SJCRH30 (cell line): ENCODE measurements at regions not wholly inside any gene's neighbourhood (a gene's known extent, or its start where the extent isn't known, plus 50 kb on each side); places are given as distances from the start of the nearest gene placed in this dataset.
A peak's percentile ranks its signal among the peaks of the same experiment; 100 is the strongest.
"Not testable (repeated sequence)": the region's sequence is repeated elsewhere in the genome, so short reads cannot be mapped to it uniquely, and the experiment has no call there.

Experiments used
- DNase-seq, 2 experiments: peaks; one replicate each; pipeline ENCODE4 v3.0.0-alpha.2; 2015 to 2020
- H3K27ac ChIP-seq: fragments of 250-450 bp; sonication (Bioruptor Pico); 2 replicates; pipeline ENCODE4 v1.5.1; 2020; ENCODE audit warnings: mild to moderate bottlenecking, moderate library complexity
- H3K27me3 ChIP-seq: fragments of 250-450 bp; sonication (Bioruptor Pico); 2 replicates; pipeline ENCODE4 v1.5.1; 2020; ENCODE audit warnings: mild to moderate bottlenecking, moderate library complexity
- H3K36me3 ChIP-seq: fragments of 250-450 bp; sonication (Bioruptor Pico); 2 replicates; pipeline ENCODE4 v1.5.1; 2020; ENCODE audit warnings: mild to moderate bottlenecking, moderate library complexity
- H3K4me1 ChIP-seq: fragments of 250-450 bp; sonication (Bioruptor Pico); 2 replicates; pipeline ENCODE4 v1.5.1; 2020; ENCODE audit warnings: mild to moderate bottlenecking, moderate library complexity
- H3K4me3 ChIP-seq: fragments of 250-450 bp; sonication (Bioruptor Pico); 2 replicates; pipeline ENCODE4 v1.5.1; 2020; ENCODE audit warnings: mild to moderate bottlenecking, moderate library complexity
- H3K9me3 ChIP-seq: fragments of 250-450 bp; sonication (Bioruptor Pico); replicated peaks from 2 replicates; pipeline ENCODE4 v1.5.1; 2020; ENCODE audit warnings: mild to moderate bottlenecking, moderate library complexity

DNA sequence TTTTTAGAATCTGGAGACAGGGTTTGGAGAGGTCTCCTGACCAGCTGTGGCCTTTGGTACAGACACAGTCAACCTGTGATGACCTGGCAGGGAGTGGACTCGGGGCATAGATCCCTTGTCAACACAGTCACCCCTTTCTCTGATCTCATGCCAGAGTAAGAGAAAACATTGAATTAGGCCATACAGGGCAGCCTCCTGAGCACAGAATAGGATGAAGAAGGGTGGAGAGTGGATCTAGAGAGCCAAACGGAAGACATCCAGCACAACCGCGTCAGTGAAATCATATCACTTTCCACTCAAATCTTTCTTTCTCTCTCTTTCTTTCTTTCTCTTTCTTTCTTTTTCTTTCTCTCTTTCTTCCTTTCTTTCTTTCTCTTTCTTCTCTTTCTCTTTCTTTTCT lies 145.9 kb upstream of the TBX3 start:
- H3K9me3 ChIP-seq = no peaks in the 10 kb centered on the region
- H3K36me3 ChIP-seq = no peaks in the 10 kb centered on the region
- H3K4me1 ChIP-seq = no peaks in the 10 kb centered on the region
- no peak overlapping the region for H3K4me3 ChIP-seq
- no peak overlapping the region for H3K27ac ChIP-seq
- DNase-seq = no peak
- no peaks in the 10 kb centered on the region for H3K27me3 ChIP-seq

DNA sequence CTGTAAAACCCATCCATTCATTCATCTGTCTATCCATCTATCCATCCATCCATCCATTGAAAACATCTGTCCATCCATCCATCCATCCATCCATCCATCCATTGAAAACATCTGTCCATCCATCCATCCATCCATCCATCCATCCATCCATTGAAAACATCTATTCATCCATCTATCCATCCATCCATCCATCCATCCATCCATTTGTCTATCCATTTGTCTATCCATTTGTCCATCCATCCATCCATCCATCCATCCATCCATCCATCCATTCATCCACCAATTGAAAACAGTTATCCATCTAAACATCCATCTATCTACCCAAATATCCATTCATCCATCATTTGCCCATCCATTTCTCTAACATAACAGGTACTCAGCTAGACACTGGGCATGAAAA lies 145.3 kb upstream of the TBX3 start:
- not testable (repeated sequence) for H3K9me3 ChIP-seq, H3K4me1 ChIP-seq, H3K27me3 ChIP-seq, H3K4me3 ChIP-seq, DNase-seq, H3K27ac ChIP-seq, H3K36me3 ChIP-seq

GRCh38 chr12:114827461-114827860 lies 143.5 kb upstream of the TBX3 start:
- no peaks in the 10 kb centered on the region for H3K4me1 ChIP-seq
- H3K9me3 ChIP-seq = no peaks in the 10 kb centered on the region
- H3K36me3 ChIP-seq = no peaks in the 10 kb centered on the region
- no peak overlapping the region for H3K27ac ChIP-seq
- no peak for DNase-seq
- H3K27me3 ChIP-seq = no peaks in the 10 kb centered on the region
- no peak overlapping the region for H3K4me3 ChIP-seq

DNA sequence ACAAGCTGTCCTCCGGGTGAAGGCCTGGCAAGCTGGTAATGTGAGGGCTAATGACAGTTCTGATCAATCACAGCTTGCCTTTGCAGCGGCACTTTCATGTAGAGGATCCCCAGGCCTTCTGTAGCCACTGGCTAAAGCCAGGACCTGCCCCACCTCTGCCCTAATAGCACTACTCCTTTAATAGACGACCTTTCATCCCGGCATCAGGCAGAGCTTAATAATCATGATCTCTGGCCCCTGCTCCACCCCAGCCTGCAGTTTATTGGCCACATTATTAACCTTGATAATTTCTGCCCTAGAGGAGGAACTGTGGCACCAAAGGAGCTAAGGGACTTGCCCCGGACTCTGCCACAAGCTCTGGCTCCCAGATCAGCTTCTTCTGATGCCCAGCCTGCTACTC lies 142.3 kb upstream of the TBX3 start:
- no peak for DNase-seq
- Histone ChIP-seq H3K27ac (no peak overlapping the region), H3K36me3 (no peaks in the 10 kb centered on the region), H3K4me1 (no peaks in the 10 kb centered on the region), H3K4me3 (no peak overlapping the region), H3K9me3 (no peaks in the 10 kb centered on the region), H3K27me3 (no peaks in the 10 kb centered on the region)

- Histone ChIP-seq H3K4me3 (no peak overlapping the region), H3K36me3 (no peaks in the 10 kb centered on the region), H3K9me3 (no peaks in the 10 kb centered on the region), H3K4me1 (no peaks in the 10 kb centered on the region), H3K27ac (no peak overlapping the region), H3K27me3 (no peaks in the 10 kb centered on the region)
- no peak for DNase-seq
Observed at GRCh38 chr12:114823724-114824123, 139.7 kb upstream of the TBX3 start.

DNA sequence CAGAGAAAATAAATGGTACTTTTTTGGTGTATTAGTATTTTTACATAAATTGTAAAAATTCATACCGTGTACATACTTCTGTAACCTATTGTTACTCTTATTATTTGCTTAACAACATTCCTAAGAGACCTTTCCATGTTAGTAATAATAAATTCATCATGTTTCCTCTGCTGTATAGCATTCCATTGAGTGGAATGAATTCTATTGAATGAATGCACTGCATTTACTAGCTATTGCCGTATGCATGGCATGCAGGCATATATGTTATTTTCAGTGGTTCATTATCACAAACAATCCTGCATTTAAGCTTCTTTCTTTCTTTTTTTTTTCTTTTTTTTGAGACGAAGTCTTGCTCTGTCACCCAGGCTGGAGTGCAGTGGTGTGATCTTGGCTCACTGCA lies 137.6 kb upstream of the TBX3 start:
- no peaks in the 10 kb centered on the region for H3K9me3 ChIP-seq
- no peaks in the 10 kb centered on the region for H3K27me3 ChIP-seq
- H3K4me3 ChIP-seq = no peak overlapping the region
- H3K27ac ChIP-seq = no peak overlapping the region
- no peak for DNase-seq
- no peaks in the 10 kb centered on the region for H3K4me1 ChIP-seq
- H3K36me3 ChIP-seq = no peaks in the 10 kb centered on the region

DNA sequence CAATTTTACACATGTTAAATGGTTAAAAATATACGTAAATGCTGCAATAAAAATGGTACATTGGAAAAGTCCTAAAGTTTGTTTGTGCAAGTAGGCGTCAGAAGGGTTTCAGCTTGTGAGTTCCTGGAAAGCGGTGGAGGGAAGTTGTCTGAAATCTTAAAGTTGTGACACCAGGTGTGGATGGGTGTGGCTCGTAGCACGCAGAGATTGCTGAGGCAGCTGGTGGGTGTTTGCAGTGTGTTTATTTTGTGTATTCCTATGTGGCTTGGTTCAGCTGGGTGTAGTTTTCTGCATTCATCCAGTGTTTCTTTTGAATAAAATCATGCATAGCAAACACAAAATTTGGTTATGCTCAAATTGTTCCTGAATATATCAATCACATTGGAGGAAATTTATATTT lies 136.8 kb upstream of the TBX3 start:
- H3K4me1 ChIP-seq = no peaks in the 10 kb centered on the region
- H3K27me3 ChIP-seq = no peaks in the 10 kb centered on the region
- H3K9me3 ChIP-seq = no peaks in the 10 kb centered on the region
- no peak overlapping the region for H3K4me3 ChIP-seq
- H3K36me3 ChIP-seq = no peaks in the 10 kb centered on the region
- H3K27ac ChIP-seq = no peak overlapping the region
- no peak for DNase-seq

GRCh38 chr12:114817571-114818425 lies 133.8 kb upstream of the TBX3 start:
- Histone ChIP-seq H3K9me3 (no peaks in the 10 kb centered on the region), H3K27ac (no peak overlapping the region)

GRCh38 chr12:114815026-114815795 lies 131.2 kb upstream of the TBX3 start:
- no peaks in the 10 kb centered on the region for H3K9me3 ChIP-seq
- no peak overlapping the region for H3K4me3 ChIP-seq
- no peak overlapping the region for H3K27ac ChIP-seq
- H3K4me1 ChIP-seq = no peaks in the 10 kb centered on the region
- no peaks in the 10 kb centered on the region for H3K36me3 ChIP-seq
- DNase-seq = no peak
- no peaks in the 10 kb centered on the region for H3K27me3 ChIP-seq

More at GRCh38 chr12:114817571-114818425, 133.8 kb upstream of the TBX3 start:
- H3K4me1 ChIP-seq = no peaks in the 10 kb centered on the region
- DNase-seq = no peak
- H3K27me3 ChIP-seq = no peaks in the 10 kb centered on the region
- no peak overlapping the region for H3K4me3 ChIP-seq
- no peaks in the 10 kb centered on the region for H3K36me3 ChIP-seq

DNA sequence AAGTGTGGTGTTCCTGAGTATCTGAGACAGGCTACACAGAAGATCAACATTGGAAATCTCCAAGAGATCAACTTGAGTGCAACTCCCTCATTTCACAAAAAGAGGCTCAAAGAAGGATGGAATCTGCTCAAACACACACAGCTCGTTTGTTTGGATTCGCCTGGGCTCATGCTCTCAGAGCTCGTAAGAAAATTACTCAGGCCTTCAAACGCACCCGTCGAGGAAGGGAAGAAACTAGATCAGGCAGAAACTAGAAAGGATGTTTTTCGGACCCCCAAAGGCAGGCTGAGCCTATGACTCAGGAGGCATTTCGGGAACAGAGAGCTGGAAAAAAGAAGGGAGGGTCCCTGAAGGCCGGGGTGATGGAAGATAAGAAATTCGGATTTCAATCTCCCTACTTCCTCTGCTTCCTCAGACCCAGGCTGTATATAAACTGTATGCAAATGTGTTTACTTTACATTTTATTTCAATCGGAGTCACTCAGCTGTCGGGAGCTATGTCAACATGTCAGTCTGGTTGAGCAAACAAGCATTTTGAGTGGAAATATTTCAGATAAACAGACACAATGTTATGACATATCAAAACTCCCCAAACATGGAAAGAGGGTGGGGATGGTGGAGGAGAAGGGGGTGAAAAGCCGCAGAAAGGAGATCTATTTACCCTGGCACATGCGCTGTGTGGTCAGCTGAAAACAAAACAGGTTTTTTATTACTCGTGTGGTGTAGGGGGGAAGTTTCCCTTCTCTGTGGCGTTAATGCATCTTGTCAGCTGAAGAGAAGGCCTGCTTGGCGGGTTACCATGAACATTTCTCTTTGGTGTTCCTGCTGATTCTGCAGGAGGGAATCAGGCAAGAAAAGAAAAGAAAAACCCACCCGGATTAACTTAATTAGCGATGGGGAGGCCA lies 129.1 kb upstream of the TBX3 start:
- Histone ChIP-seq H3K4me1 (no peaks in the 10 kb centered on the region), H3K9me3 (no peaks in the 10 kb centered on the region), H3K36me3 (no peaks in the 10 kb centered on the region), H3K4me3 (no peak overlapping the region), H3K27me3 (no peaks in the 10 kb centered on the region), H3K27ac (no peak overlapping the region)
- DNase-seq = peak; percentile 5 to 32

- DNase-seq = no peak
- Histone ChIP-seq H3K4me3 (no peak overlapping the region), H3K27ac (no peak overlapping the region), H3K36me3 (no peaks in the 10 kb centered on the region), H3K27me3 (no peaks in the 10 kb centered on the region), H3K4me1 (no peaks in the 10 kb centered on the region), H3K9me3 (no peaks in the 10 kb centered on the region)
Observed at GRCh38 chr12:114812384-114812783, 128.4 kb upstream of the TBX3 start.

GRCh38 chr12:114809097-114809496 lies 125.1 kb upstream of the TBX3 start:
- no peaks in the 10 kb centered on the region for H3K27me3 ChIP-seq
- H3K4me1 ChIP-seq = no peaks in the 10 kb centered on the region
- DNase-seq = no peak
- no peak overlapping the region for H3K4me3 ChIP-seq
- H3K9me3 ChIP-seq = no peaks in the 10 kb centered on the region
- H3K36me3 ChIP-seq = no peaks in the 10 kb centered on the region
- H3K27ac ChIP-seq = no peak overlapping the region

DNA sequence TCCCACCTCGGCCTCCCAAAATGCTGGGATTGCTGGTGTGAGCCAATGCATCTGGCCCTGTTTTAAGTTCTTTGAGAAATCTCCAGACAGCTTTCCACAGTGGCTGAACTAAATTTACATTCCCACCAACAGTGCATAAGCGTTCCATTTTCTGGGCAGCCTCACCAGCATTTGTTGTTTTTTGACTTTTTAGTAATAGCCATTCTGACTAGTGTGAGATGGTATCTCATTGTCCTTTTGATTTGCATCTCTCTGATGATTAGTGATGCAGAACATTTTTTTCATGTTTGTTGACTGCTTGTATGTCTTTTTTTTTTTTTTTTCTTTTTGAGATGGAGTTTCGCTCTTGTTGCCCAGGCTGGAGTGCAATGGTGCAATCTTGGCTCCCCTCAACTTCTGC lies 117.4 kb upstream of the TBX3 start:
- not testable (repeated sequence) for DNase-seq, H3K4me1 ChIP-seq, H3K9me3 ChIP-seq

GRCh38 chr12:114800566-114800965 lies 116.6 kb upstream of the TBX3 start:
- not testable (repeated sequence) for DNase-seq, H3K9me3 ChIP-seq

More for the DNA sequence above, 117.4 kb upstream of the TBX3 start:
- H3K36me3 ChIP-seq, H3K27ac ChIP-seq, H3K27me3 ChIP-seq, H3K4me3 ChIP-seq: not testable (repeated sequence)

More at GRCh38 chr12:114800566-114800965, 116.6 kb upstream of the TBX3 start:
- not testable (repeated sequence) for H3K27ac ChIP-seq, H3K27me3 ChIP-seq, H3K36me3 ChIP-seq, H3K4me1 ChIP-seq, H3K4me3 ChIP-seq
